Amygdala (tissue), 56 donors: ENCODE measurements at regions not wholly inside any gene's neighbourhood (a gene's known extent, or its start where the extent isn't known, plus 50 kb on each side); places are given as distances from the start of the nearest gene placed in this dataset.

ENCODE experiments used
- DNase-seq, 56 donors: peaks; one replicate each; lab custom pipeline; 2025; lab: John Stamatoyannopoulos, UW

DNA sequence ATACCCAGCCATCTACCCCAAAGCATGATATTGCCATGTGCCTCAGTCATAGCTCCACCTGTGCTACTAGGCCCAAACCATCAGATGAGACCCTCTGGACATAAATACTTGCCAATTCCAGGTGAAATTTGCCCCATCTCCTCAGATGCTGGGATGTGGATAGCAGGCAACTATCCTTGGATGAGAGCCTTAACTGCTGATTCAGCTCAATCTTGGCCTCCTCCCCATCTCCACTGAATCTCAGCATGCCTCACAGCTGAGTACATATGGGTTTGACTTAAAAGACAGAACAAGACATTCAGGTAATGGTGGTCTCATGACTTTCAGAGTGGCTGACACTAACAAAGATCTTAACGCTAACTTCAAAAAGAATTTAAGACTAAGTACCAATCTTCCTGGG, 50.8 kb upstream of the KLHL13 start:
- DNase-seq: no peak

DNA sequence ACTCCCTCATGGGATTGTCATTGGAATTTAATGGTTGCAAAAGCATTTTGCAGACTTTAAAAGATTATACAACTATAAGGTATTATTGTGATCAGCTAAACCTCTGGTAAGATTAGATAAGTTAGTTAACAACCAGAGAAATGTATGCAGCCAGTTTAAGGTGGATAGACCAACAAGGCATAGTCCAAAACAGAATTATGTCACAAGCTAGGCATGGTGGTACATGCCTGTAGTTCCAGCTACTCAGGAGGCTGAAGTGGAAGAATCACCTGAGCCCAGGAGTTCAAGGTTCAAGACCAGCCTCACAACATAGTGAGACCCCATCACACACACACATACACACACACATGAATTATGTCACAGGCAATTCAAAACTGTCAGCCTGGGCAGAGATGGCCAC, 54.7 kb upstream of the KLHL13 start:
- no peak for DNase-seq

DNA sequence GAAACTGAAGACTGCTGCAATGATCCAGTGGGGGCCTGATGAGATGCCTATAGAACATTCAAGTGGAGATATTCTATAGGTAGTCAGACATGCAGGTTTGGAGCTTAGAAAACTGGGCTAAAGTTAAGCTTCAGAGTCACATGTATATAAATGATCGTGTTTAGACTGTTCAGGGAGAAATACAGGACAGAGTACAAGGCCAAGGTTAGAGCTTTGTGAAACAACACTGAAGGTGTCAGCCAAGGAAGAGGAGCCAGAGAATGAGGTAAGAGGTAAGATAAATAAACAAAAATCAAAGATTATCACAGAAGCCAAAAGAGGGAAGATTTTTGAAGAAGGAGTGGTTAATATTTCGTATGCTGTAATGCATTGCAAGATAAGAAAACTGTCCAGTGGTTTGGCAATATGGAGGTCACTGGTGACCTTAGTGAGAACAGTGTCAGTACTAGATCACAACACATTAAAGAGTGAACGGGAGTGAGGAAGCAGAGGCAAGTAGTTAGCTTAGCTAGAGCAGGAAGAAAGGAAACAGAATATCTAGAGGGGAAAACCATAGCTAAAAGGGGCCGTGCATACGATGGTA, 58.0 kb upstream of the KLHL13 start:
- no peak for DNase-seq

DNA sequence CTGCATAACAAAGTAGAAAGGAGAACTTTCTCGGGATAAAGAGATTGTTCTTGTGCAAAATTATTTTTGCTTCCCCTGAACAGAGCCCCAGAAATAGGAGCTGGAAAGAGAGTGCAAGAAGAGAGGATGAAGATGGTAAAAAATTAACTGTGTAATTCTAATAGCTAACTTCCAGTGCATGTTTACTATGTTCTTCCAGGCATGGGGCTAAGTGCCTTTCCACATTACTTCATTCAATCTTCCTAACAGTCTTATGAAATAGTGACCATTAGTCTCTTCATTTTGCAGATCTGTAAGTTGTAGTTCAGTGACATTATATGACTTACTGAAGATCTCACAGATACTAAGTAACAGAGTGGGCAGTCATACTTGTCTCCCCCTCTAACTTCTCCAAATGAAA, 61.1 kb upstream of the KLHL13 start:
- DNase-seq: no peak

GRCh38 chrX:118178450-118178849, 61.8 kb upstream of the KLHL13 start:
- no peak for DNase-seq

- no peak for DNase-seq
These were observed 62.6 kb upstream of the KLHL13 start for GRCh38 chrX:118179161-118179560.

- no peak for DNase-seq
These were observed 63.1 kb upstream of the KLHL13 start for GRCh38 chrX:118179718-118180117.

GRCh38 chrX:118181030-118181429, 64.4 kb upstream of the KLHL13 start:
- DNase-seq: no peak

GRCh38 chrX:118182025-118182424, 65.4 kb upstream of the KLHL13 start:
- DNase-seq: no peak

- DNase-seq: no peak
These were observed 66.1 kb upstream of the KLHL13 start for GRCh38 chrX:118182681-118183080.

DNA sequence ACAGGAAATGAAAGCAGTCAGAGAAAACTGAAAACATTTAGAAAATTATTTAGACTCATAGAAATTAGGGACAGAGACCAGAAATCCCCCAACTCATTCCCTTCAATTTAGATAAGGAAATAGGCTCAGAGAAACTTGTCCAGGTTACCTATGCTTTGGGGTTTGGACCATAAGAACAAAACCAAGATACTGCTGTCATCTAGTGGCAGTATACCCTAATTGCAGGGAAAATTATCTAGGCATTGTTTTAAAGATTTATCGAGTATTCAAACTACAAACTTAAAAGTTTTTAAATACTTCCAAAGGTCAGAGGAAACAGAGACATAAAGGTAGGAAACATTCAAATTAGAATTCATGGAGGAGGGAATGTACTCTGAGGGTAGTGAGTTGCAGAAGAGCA, 67.0 kb upstream of the KLHL13 start:
- no peak for DNase-seq

DNA sequence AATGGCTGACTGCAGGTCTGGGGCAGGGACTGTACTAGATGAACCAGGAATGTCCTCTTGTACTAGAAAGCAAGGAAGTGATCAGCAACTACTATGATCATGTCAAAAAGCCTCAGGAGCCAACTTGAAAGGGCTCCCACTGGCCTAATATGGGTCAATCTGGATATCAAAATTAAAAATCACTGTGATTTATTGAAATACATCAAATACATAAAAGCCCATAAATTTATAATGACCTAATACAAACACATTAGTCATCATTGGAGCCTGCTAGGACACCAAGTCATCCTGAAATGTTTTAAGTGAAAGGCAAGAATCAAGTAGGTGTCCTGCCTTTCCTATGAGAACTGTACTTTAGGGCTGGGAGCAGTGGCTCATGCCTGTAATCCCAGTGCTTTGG, 70.5 kb upstream of the KLHL13 start:
- DNase-seq: no peak

DNA sequence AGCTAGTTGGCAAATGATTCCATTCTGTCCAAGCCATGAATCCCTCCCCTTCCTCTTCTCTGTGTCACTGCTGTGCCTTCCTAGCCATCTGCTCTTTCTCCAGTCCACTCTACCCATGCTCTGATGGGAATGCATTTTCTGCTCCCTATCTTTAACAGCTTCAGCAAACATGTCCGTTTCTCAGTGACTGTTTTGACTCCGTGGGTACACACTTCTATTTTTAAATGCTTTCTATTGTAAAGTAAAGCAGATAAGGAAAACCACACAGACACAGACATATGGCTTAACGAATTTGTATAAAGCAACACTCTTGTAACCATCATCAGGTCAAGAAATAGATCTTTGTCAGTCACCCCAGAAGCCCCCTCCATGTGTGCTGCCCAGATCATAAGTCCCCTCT, 72.4 kb upstream of the KLHL13 start:
- no peak for DNase-seq

DNA sequence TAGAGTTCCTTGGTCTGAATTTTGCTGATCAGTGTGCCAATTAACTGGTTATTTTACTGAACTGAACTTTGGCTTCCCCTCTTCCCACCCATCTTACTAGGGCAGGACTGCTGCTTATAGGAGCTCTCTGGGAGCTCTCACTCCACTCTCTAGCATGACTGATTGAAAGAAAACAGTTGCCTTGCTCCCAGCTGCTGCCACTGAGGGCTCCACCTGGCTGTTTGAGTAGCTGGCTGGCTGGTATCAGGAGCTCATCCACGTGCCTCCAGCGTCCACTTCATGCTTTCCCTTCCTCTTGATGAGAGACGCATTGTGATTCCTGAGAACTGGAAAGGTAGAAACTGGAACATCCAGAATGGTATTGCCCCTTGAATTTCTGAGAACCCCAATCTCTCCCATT, 73.0 kb upstream of the KLHL13 start:
- DNase-seq: no peak

DNA sequence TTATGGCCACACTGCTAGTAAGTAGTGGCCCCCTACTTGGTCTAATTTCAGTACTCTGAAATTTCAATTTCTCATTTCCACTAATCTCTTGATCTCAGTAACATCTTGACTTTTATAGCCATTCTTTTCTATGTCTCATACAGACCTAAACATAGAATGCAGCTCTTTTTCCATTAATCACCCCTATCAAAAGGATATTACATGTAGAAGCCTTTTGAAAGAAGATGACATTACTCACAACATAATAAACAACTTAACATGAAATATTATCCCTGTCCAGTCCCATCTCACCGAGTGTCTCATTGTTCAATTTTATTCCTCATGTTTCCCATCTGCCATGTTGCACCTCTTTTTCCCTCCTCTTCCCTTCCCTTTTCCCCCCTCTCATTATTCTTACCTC, 81.1 kb upstream of the KLHL13 start:
- no peak for DNase-seq

GRCh38 chrX:118198577-118198976, 82.0 kb upstream of the KLHL13 start:
- DNase-seq: no peak

DNA sequence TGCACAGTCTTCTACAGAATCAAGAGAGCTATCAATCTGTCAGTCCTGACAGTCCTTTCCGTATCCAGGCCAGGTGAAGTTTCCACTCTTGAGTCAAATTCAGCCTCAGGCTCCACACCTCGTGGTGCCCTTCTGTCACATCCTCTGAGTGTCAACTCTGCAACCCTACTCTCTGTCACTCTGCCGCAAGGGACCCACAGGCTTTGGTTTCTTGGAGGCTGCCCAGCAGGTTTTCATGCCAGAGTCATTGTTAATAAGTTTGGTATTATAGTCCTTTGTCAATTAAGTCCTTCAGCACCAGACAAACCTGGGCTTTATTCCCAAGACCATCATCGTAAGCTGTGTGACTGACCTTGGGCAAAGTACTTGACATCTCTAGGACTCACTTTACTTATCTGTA, 83.4 kb upstream of the KLHL13 start:
- no peak for DNase-seq

DNA sequence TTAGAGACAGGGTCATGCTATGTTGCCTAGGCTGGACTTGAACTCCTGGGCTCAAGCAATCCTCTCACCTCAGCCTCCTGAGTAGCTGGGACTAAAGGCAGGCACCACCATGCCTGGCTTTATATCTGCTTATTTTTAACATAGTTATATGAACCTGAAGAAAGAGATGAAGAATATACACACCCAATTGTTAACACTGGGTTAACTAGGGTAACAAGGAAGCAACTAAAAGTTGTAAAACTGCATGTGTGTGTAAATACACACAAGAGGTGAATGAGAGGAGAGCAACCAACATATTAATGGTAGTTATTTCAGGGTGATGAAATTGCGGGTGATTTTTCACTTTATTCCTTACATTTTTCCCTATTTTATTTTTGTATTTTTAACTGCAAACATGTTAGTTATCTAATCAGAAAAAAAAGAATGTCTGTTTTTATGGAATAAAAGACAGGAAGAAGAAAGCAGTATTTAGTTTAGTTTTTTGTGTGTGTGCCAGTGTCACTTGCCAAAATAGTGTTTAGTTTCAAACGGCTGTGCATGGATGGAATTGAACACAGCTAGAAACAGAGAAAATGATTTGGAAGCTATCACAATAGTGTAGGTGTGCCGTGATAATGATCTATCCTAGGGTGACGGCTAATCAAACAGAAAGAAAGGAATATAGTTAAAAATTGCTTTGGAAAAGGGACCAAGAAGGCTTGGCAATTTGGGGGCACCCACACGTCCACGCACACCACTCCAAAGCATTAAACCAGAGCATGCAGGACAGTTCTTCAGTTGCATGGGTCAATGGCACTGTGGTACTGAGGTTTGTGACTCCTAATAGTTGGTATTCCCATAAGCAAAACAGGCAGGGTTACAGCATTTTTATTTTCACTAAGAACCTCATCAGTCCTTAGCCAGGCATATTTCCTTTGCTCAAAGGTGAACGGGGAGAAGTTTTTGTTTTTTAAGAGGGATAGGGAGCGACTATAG, 89.1 kb upstream of the KLHL13 start:
- no peak for DNase-seq

GRCh38 chrX:118207831-118208453, 91.3 kb upstream of the KLHL13 start:
- DNase-seq: no peak

DNA sequence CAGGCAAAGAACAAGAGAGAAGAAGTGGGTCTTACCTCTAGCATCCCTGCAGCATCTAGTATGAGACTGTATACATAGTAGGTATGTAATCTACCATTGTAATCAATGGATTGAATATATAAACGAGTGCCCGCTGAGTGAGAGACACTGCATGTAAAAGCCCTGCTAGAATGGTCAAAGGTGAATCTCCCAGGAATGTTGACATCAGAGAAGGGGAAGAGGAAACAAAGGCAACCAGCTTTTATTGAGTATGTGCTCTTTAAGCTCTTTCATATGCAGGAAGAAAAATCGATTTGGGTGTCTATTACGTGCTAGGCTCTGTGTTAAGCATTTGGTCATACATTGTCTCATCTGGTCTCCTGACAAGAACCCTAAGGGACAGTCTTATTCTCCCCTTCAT, 91.9 kb upstream of the KLHL13 start:
- DNase-seq: no peak

DNA sequence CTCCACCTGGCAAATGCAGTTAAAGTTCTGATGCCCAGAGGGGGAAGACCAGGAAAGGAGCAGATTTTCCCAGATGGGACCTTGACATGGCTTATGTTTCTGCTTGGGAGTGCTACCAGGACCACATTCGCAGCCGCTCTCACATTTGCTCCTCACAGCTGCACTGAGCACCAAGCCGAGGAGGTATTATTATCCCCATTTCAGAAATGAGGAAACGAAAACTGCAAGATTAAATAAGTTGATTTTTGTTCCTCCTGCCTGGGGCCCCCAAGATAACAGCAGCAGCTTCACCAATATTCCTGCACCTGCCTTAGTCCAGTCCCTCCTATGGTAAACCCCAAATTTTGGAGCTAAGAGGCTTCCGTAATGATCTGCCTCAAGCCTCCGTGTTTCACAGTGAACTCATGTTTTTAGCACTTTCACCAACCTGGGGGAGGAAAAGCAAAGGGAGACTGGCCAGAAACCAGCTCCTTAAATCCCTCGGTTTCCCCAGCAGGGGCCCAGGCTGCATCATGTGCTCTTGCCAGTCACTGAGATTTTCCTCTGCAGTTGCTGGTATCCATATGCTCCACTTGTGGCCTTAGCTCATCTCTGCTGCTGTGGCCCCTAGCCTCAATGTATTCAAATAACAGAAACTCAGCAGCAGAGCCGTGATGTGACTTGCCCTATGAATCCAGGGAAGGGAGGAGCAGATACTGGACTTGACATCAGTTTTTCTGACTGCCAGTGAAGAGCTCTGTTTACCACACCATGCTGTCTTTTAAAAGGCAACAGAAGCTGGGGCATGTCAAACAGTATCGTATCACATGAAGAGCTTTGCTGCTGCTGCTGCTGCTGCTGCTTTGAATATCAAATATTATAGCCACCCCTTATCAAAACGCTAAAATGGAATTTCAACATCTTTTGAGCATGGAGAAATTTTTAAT, 95.5 kb upstream of the KLHL13 start:
- DNase-seq: no peak
